Gastrocnemius medialis (tissue), 4 donors: ENCODE measurements at regions not wholly inside any gene's neighbourhood (a gene's known extent, or its start where the extent isn't known, plus 50 kb on each side); places are given as distances from the start of the nearest gene placed in this dataset.
"Not testable (repeated sequence)": the region's sequence is repeated elsewhere in the genome, so short reads cannot be mapped to it uniquely, and the experiment has no call there.

ENCODE experiments used
- POLR2A ChIP-seq, 2 donors: fragments of 450-650 bp; IDR thresholded peaks; one replicate each; pipeline ENCODE4 v1.6.1; 2017; ENCODE audit warnings: antibody characterized with exemption in 2 of 2, mild to moderate bottlenecking in 2 of 2, moderate library complexity in 2 of 2
- TF ChIP-seq, protein P1 (sequence below), 5 experiments: fragments of 450-650 bp in 3 of 5; fragments of 200-600 bp in 2 of 5; sonication (generic) in 2 of 5; IDR thresholded peaks in 4 of 5; conservative IDR thresholded peaks in 1 of 5; 1 replicate in 4 of 5; 2 replicates in 1 of 5; pipeline ENCODE4 v1.5.1; 2016 to 2019; ENCODE audit warnings: antibody characterized with exemption in 5 of 5, mild to moderate bottlenecking in 3 of 5, moderate library complexity in 3 of 5

DNA sequence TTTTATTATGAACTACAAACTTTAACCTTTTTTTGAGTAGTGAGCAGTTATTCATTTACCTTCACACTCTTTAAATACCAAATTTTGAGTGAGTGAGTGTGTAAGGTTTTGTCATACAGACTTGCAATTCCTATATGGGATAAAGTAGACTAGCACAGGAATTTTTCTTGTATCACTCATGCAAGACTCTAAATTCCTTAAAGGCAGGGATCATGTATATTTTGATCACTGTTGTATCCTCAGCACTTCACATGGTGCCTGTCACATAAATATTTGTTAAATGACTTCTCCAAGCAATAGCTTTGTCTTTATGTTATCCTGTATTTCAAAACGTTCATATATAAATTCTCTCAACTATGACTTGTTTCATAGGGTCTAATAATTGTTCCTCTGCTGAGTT, 119.1 kb upstream of the NBPF19 start:
- TF ChIP-seq, protein P1, sequence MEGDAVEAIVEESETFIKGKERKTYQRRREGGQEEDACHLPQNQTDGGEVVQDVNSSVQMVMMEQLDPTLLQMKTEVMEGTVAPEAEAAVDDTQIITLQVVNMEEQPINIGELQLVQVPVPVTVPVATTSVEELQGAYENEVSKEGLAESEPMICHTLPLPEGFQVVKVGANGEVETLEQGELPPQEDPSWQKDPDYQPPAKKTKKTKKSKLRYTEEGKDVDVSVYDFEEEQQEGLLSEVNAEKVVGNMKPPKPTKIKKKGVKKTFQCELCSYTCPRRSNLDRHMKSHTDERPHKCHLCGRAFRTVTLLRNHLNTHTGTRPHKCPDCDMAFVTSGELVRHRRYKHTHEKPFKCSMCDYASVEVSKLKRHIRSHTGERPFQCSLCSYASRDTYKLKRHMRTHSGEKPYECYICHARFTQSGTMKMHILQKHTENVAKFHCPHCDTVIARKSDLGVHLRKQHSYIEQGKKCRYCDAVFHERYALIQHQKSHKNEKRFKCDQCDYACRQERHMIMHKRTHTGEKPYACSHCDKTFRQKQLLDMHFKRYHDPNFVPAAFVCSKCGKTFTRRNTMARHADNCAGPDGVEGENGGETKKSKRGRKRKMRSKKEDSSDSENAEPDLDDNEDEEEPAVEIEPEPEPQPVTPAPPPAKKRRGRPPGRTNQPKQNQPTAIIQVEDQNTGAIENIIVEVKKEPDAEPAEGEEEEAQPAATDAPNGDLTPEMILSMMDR (IDR thresholded peaks at IDR 0.05 in 4 of 5, conservative IDR thresholded peaks at IDR 0.05 in 1 of 5): not testable (repeated sequence)
- not testable (repeated sequence) for TF ChIP-seq POLR2A (IDR thresholded peaks at IDR 0.05)
